Osteocyte (in vitro differentiated cells): ENCODE measurements at regions not wholly inside any gene's neighbourhood (a gene's known extent, or its start where the extent isn't known, plus 50 kb on each side); places are given as distances from the start of the nearest gene placed in this dataset.

ENCODE experiments used
- DNase-seq: peaks from one replicate; pipeline ENCODE4 v3.0.0; 2021; ENCODE audit warnings: mixed read lengths; ENCODE audit not compliant: unreplicated experiment; ENCODE audit errors: extremely low spot score
- H3K27ac Mint-ChIP-seq: one replicate; pipeline ENCODE4 v1.8.0; 2021; ENCODE audit warnings: mild to moderate bottlenecking, mixed read lengths; ENCODE audit not compliant: unreplicated experiment
- H3K27me3 Mint-ChIP-seq: one replicate; pipeline ENCODE4 v1.8.0; 2021; ENCODE audit warnings: mixed read lengths; ENCODE audit not compliant: unreplicated experiment
- H3K36me3 Mint-ChIP-seq: one replicate; pipeline ENCODE4 v1.8.0; 2021; ENCODE audit warnings: mixed read lengths; ENCODE audit not compliant: unreplicated experiment
- H3K4me1 Mint-ChIP-seq: one replicate; pipeline ENCODE4 v1.8.0; 2021; ENCODE audit warnings: mixed read lengths; ENCODE audit not compliant: unreplicated experiment
- H3K4me3 Mint-ChIP-seq: one replicate; pipeline ENCODE4 v1.8.0; 2021; ENCODE audit warnings: mild to moderate bottlenecking, moderate library complexity, mixed read lengths; ENCODE audit not compliant: unreplicated experiment
- H3K9me3 Mint-ChIP-seq: one replicate; pipeline ENCODE4 v1.8.0; 2021; ENCODE audit warnings: mixed read lengths; ENCODE audit not compliant: unreplicated experiment
- CTCF ChIP-seq: fragments of 200-600 bp; sonication (generic); IDR thresholded peaks from 2 replicates; pipeline ENCODE4 v1.5.0; 2021; ENCODE audit warnings: antibody characterized with exemption, mild to moderate bottlenecking, moderate library complexity

- H3K27ac Mint-ChIP-seq = no peak overlapping the region
- DNase-seq = no peak
- no peaks in the 10 kb centered on the region for H3K27me3 Mint-ChIP-seq
- no peak overlapping the region for H3K4me3 Mint-ChIP-seq
- TF ChIP-seq CTCF = no peak
- H3K36me3 Mint-ChIP-seq = no peaks in the 10 kb centered on the region
- H3K4me1 Mint-ChIP-seq = peaks cover 13% of the 10 kb centered on the region
- H3K9me3 Mint-ChIP-seq = peaks cover 14% of the 10 kb centered on the region
Measured at GRCh38 chr20:56983813-56984212, 282.6 kb downstream of the BMP7 start.

GRCh38 chr20:56985066-56985685 is 281.3 kb downstream of the BMP7 start:
- Mint-ChIP-seq H3K36me3 (no peaks in the 10 kb centered on the region), H3K4me3 (no peak overlapping the region), H3K9me3 (peaks cover 14% of the 10 kb centered on the region), H3K27ac (no peak overlapping the region), H3K4me1 (peaks cover 10% of the 10 kb centered on the region), H3K27me3 (no peaks in the 10 kb centered on the region)
- no peak for DNase-seq
- TF ChIP-seq CTCF = no peak

GRCh38 chr20:56986476-56986875 is 280.0 kb downstream of the BMP7 start:
- no peak for TF ChIP-seq CTCF
- no peak overlapping the region for H3K4me3 Mint-ChIP-seq
- no peak for DNase-seq
- no peaks in the 10 kb centered on the region for H3K27me3 Mint-ChIP-seq
- H3K27ac Mint-ChIP-seq = no peak overlapping the region
- peaks cover 10% of the 10 kb centered on the region for H3K4me1 Mint-ChIP-seq
- peaks cover 14% of the 10 kb centered on the region for H3K9me3 Mint-ChIP-seq
- H3K36me3 Mint-ChIP-seq = no peaks in the 10 kb centered on the region

GRCh38 chr20:56986931-56987720 is 279.3 kb downstream of the BMP7 start:
- H3K9me3 Mint-ChIP-seq = peaks cover 14% of the 10 kb centered on the region
- TF ChIP-seq CTCF = no peak
- H3K4me3 Mint-ChIP-seq = no peak overlapping the region
- DNase-seq = no peak
- no peaks in the 10 kb centered on the region for H3K36me3 Mint-ChIP-seq
- H3K27ac Mint-ChIP-seq = no peak overlapping the region
- H3K27me3 Mint-ChIP-seq = no peaks in the 10 kb centered on the region
- peaks cover 10% of the 10 kb centered on the region for H3K4me1 Mint-ChIP-seq

- Mint-ChIP-seq H3K27me3 (no peaks in the 10 kb centered on the region), H3K36me3 (no peaks in the 10 kb centered on the region), H3K9me3 (peaks cover 14% of the 10 kb centered on the region), H3K4me1 (peaks cover 10% of the 10 kb centered on the region), H3K4me3 (no peak overlapping the region), H3K27ac (no peak overlapping the region)
- no peak for DNase-seq
- no peak for TF ChIP-seq CTCF
Measured at GRCh38 chr20:56987986-56988385, 278.5 kb downstream of the BMP7 start.
